HepG2 (cell line): ENCODE measurements at regions not wholly inside any gene's neighbourhood (a gene's known extent, or its start where the extent isn't known, plus 50 kb on each side); places are given as distances from the start of the nearest gene placed in this dataset.

ENCODE experiments used
- ATAC-seq: fragments of 200-7000 bp; cut with Tn5 transposase; 3 replicates; pipeline ENCODE4 v1.9.1; 2020; ENCODE audit warnings: mild to moderate bottlenecking, moderate library complexity
- BruUV-seq: library from RNA; stranded (reverse); fragments of 400-500 nt; replicated peaks from 2 replicates; lab custom pipeline; 2021; lab: Mats Ljungman, UMichigan
- CTCF ChIA-PET: fragments of 300-600 bp; formaldehyde crosslinking; extraction: SDS; loops from one replicate; lab custom pipeline; 2021; ENCODE audit warnings: low total read pairs, inconsistent platforms, low intra/inter-chr PET ratio; lab: Yijun Ruan, JAX
- POLR2A ChIA-PET: fragments of 350-600 bp; sonication (Branson Sonifier 250); formaldehyde crosslinking; loops from one replicate; lab custom pipeline; 2020; ENCODE audit warnings: antibody characterized with exemption, inconsistent platforms; lab: Yijun Ruan, JAX
- DNase-seq: peaks from one replicate; pipeline ENCODE4 v3.0.0-alpha.2; 2015; ENCODE audit warnings: low spot score
- FAIRE-seq: peaks from 3 replicates; lab custom pipeline; 2011; peaks lifted over from hg19 to GRCh38; lab: Jason Lieb, UNC
- H2AFZ ChIP-seq: one replicate; pipeline ENCODE4 v1.6.1; 2011; ENCODE audit warnings: low read length, inconsistent platforms
- H3K27ac ChIP-seq: fragments of 300-600 bp; 3 replicates; pipeline ENCODE4 v1.8.0; 2011; ENCODE audit warnings: mixed run types, mild to moderate bottlenecking, mixed read lengths, low read length, inconsistent platforms; ENCODE audit not compliant: insufficient read depth; ENCODE audit errors: extremely low read length
- H3K27me3 ChIP-seq, 2 experiments: fragments of 200-600 bp in 1 of 2; 2 replicates in 1 of 2; 3 replicates in 1 of 2; pipeline versions ENCODE4 v1.6.0 to v1.8.0; 2011; ENCODE audit warnings: low read length in 2 of 2, mild to moderate bottlenecking in 2 of 2, moderate library complexity in 2 of 2, inconsistent platforms in 1 of 2; ENCODE audit not compliant: insufficient read depth in 2 of 2, control insufficient read depth in 1 of 2
- H3K36me3 ChIP-seq, 2 experiments: fragments of 200-600 bp in 1 of 2; replicated peaks in 1 of 2; 2 replicates in 1 of 2; 3 replicates in 1 of 2; pipeline versions ENCODE4 v1.5.1 to v1.8.0; 2011; ENCODE audit warnings: low read length in 2 of 2, inconsistent platforms in 1 of 2; ENCODE audit not compliant: insufficient read depth in 2 of 2, control insufficient read depth in 1 of 2
- H3K4me1 ChIP-seq: 2 replicates; pipeline ENCODE4 v1.5.1; 2012; ENCODE audit warnings: low read length, inconsistent platforms; ENCODE audit not compliant: insufficient read depth
- H3K4me2 ChIP-seq: 2 replicates; pipeline ENCODE4 v1.6.0; 2011; ENCODE audit warnings: low read depth, low read length, inconsistent platforms
- H3K4me3 ChIP-seq, 3 experiments: fragments of 200-600 bp in 1 of 3; sonication (generic), shearing (Covaris generic) in 1 of 3; replicated peaks in 1 of 3; 2 replicates each; pipeline ENCODE4 v1.5.1; 2011 to 2016; ENCODE audit warnings: low read length in 3 of 3, inconsistent platforms in 2 of 3, low read depth in 2 of 3, mild to moderate bottlenecking in 2 of 3, control low read depth in 1 of 3, mixed read lengths in 1 of 3; ENCODE audit not compliant: insufficient read depth in 1 of 3
- H3K79me2 ChIP-seq: one replicate; pipeline ENCODE4 v1.6.1; 2011; ENCODE audit warnings: low read length, inconsistent platforms; ENCODE audit not compliant: insufficient read depth
- H3K9ac ChIP-seq: 2 replicates; pipeline ENCODE4 v1.6.0; 2011; ENCODE audit warnings: mild to moderate bottlenecking, low read depth, low read length, inconsistent platforms; ENCODE audit not compliant: insufficient read depth
- H3K9me3 ChIP-seq: 2 replicates; pipeline ENCODE4 v1.5.1; 2012; ENCODE audit warnings: mild to moderate bottlenecking, low read length
- H4K20me1 ChIP-seq: 2 replicates; pipeline ENCODE4 v1.6.0; 2011; ENCODE audit warnings: inconsistent platforms, mild to moderate bottlenecking, low read length, moderate library complexity; ENCODE audit not compliant: insufficient read depth
- CBFB ChIP-seq: sonication (generic); formaldehyde crosslinking; IDR thresholded peaks from 2 replicates; pipeline ENCODE4 v1.4.0; 2020; ENCODE audit warnings: missing genetic modification reagents
- YY1 ChIP-seq: IDR thresholded peaks from 2 replicates; pipeline ENCODE4 v1.6.1; 2011; ENCODE audit warnings: low read length, low read depth, moderate library complexity, mild to moderate bottlenecking; ENCODE audit not compliant: insufficient read depth, insufficient replicate concordance
- ZBTB40 ChIP-seq, 2 experiments: fragments of 450-650 bp in 1 of 2; sonication (generic) in 1 of 2; formaldehyde crosslinking in 1 of 2; IDR thresholded peaks; 2 replicates each; pipeline versions ENCODE4 v1.6.1 to v1.8.0; 2016 to 2022; ENCODE audit warnings: antibody characterized with exemption in 1 of 2, mild to moderate bottlenecking in 1 of 2, missing genetic modification reagents in 1 of 2
- ZNF629 ChIP-seq: sonication (generic); formaldehyde crosslinking; conservative IDR thresholded peaks from 2 replicates; pipeline ENCODE4 v1.5.0; 2020; ENCODE audit warnings: missing genetic modification reagents
- ZNF678 ChIP-seq: sonication (generic); formaldehyde crosslinking; IDR thresholded peaks from 2 replicates; pipeline ENCODE4 v1.4.0; 2020; ENCODE audit warnings: mild to moderate bottlenecking, missing genetic modification reagents
- ZSCAN29 ChIP-seq: sonication (generic); formaldehyde crosslinking; conservative IDR thresholded peaks from 2 replicates; pipeline ENCODE4 v1.4.0; 2020; ENCODE audit warnings: mild to moderate bottlenecking, missing genetic modification reagents
- WGBS: methylation state at CpG from one replicate; pipeline ENCODE4 v1.1.6; 2017; ENCODE audit warnings: low lambda C conversion rate; 5-methylcytosine and 5-hydroxymethylcytosine counted together
- in situ Hi-C: cut with HindIII; loops from 2 replicates; pipeline ENCODE4 v1.10.0; 2017; ENCODE audit warnings: low pct_unique_long_range_greater_than_20kb; ENCODE audit not compliant: extremely low pct_ligation_motif_present
- intact Hi-C: fragments of 100-400 bp; cut with micrococcal nuclease; formaldehyde crosslinking; loops from one replicate; pipeline ENCODE4 v1.10.0; 2022; ENCODE audit not compliant: unreplicated experiment
- TF ChIP-seq, protein P1 (sequence below): sonication (generic); formaldehyde crosslinking; IDR thresholded peaks from 2 replicates; pipeline ENCODE4 v1.5.0; 2020; ENCODE audit warnings: mild to moderate bottlenecking, missing genetic modification reagents, moderate library complexity

- H3K79me2 ChIP-seq = no peaks in the 10 kb centered on the region
- ChIA-PET POLR2A (interaction anchor here (0.6 kb wide), 1 partner anchor 17 kb away, joined by 3 read pairs; no protein-coding TSS in a partner anchor), CTCF (no interaction called here)
- intact Hi-C loops = no loop called here
- H4K20me1 ChIP-seq = no peaks in the 10 kb centered on the region
- no peak overlapping the region for H3K27ac ChIP-seq
- no peak overlapping the region for H3K4me2 ChIP-seq
- FAIRE-seq (no peak), ATAC-seq (no peak), DNase-seq (no peak)
- H3K4me3 ChIP-seq = no peak overlapping the region
- H3K4me1 ChIP-seq = peaks cover 23% of the 10 kb centered on the region
- H3K9me3 ChIP-seq = no peaks in the 10 kb centered on the region
- no peak overlapping the region for H3K9ac ChIP-seq
- TF ChIP-seq ZNF629 (CRISPR knock-in tag) = peak; percentile 41; the same call in 1 of the 2 replicates
- no peak for TF ChIP-seq ZSCAN29 (CRISPR knock-in tag)
- TF ChIP-seq YY1 = no peak
- BruUV-seq = no TSS peak
- H2AFZ ChIP-seq = no peak overlapping the region
- WGBS = 61% methylated on average over 2 of the region's 2 CpGs
- in situ Hi-C loops = no loop called here
- H3K27me3 ChIP-seq = peaks cover 0 to 3% of the 10 kb centered on the region in 2 experiments; a peak in 1 of 5 replicates
- H3K36me3 ChIP-seq = no peaks in the 10 kb centered on the region
These were observed 192.4 kb upstream of the NUDT4 start for GRCh38 chr12:93185369-93185741.

GRCh38 chr12:93186131-93186530 lies 191.6 kb upstream of the NUDT4 start:
- H3K4me3 ChIP-seq = no peak overlapping the region
- no peak overlapping the region for H2AFZ ChIP-seq
- peaks cover 22% of the 10 kb centered on the region for H3K4me1 ChIP-seq
- CTCF ChIA-PET = no interaction called here
- BruUV-seq = no TSS peak
- no peaks in the 10 kb centered on the region for H3K9me3 ChIP-seq
- H3K9ac ChIP-seq = no peak overlapping the region
- no peaks in the 10 kb centered on the region for H4K20me1 ChIP-seq
- no peaks in the 10 kb centered on the region for H3K36me3 ChIP-seq
- ATAC-seq (no peak), DNase-seq (no peak), FAIRE-seq (no peak)
- intact Hi-C loops = no loop called here
- 50% methylated on average over 2 of the region's 2 CpGs for WGBS
- H3K27ac ChIP-seq = no peak overlapping the region
- H3K27me3 ChIP-seq = peaks cover 0 to 3% of the 10 kb centered on the region in 2 experiments; a peak in 1 of 5 replicates
- in situ Hi-C loops = no loop called here
- POLR2A ChIA-PET = interaction anchor here (0.6 kb wide), 1 partner anchor 17 kb away, joined by 3 read pairs; no protein-coding TSS in a partner anchor
- H3K4me2 ChIP-seq = no peak overlapping the region
- no peaks in the 10 kb centered on the region for H3K79me2 ChIP-seq
- TF ChIP-seq ZNF678 (CRISPR knock-in tag) (no peak), ZBTB40 (IDR thresholded peaks at IDR 0.05) (no peak), ZBTB40 (CRISPR knock-in tag; IDR thresholded peaks at IDR 0.05) (no peak), CBFB (CRISPR knock-in tag) (no peak)
- TF ChIP-seq, protein P1, sequence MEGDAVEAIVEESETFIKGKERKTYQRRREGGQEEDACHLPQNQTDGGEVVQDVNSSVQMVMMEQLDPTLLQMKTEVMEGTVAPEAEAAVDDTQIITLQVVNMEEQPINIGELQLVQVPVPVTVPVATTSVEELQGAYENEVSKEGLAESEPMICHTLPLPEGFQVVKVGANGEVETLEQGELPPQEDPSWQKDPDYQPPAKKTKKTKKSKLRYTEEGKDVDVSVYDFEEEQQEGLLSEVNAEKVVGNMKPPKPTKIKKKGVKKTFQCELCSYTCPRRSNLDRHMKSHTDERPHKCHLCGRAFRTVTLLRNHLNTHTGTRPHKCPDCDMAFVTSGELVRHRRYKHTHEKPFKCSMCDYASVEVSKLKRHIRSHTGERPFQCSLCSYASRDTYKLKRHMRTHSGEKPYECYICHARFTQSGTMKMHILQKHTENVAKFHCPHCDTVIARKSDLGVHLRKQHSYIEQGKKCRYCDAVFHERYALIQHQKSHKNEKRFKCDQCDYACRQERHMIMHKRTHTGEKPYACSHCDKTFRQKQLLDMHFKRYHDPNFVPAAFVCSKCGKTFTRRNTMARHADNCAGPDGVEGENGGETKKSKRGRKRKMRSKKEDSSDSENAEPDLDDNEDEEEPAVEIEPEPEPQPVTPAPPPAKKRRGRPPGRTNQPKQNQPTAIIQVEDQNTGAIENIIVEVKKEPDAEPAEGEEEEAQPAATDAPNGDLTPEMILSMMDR (CRISPR knock-in tag) = no peak
